ENCODE measurements at regions not wholly inside any gene's neighbourhood (a gene's known extent, or its start where the extent isn't known, plus 50 kb on each side); places are given as distances from the start of the nearest gene placed in this dataset.

DNA sequence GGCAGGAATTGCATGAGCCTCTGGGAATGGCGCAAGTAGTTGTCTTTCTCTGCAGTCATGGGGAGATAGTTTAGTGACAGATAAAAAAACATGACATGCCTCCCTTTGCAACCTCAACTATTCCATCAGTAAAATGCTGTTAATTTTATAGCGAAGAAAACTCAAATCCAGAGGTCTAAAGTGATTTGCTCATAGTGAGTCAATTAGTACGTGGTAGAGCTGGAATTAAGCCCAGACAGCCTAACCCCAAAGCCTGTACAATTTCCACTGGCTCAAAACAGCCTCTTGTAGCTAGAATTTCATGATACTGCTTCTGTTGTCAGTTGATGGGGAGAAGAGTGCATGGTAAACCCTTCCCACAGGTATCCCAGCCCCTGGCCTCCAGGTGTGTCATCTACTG lies 81.3 kb upstream of the TRPC5 start:
- TF ChIP-seq POLR2A (IDR thresholded peaks at IDR 0.05; ENCODE audit: low read depth) (no peak), EP300 (IDR thresholded peaks at IDR 0.05) (no peak)
- TF ChIP-seq, protein P1, sequence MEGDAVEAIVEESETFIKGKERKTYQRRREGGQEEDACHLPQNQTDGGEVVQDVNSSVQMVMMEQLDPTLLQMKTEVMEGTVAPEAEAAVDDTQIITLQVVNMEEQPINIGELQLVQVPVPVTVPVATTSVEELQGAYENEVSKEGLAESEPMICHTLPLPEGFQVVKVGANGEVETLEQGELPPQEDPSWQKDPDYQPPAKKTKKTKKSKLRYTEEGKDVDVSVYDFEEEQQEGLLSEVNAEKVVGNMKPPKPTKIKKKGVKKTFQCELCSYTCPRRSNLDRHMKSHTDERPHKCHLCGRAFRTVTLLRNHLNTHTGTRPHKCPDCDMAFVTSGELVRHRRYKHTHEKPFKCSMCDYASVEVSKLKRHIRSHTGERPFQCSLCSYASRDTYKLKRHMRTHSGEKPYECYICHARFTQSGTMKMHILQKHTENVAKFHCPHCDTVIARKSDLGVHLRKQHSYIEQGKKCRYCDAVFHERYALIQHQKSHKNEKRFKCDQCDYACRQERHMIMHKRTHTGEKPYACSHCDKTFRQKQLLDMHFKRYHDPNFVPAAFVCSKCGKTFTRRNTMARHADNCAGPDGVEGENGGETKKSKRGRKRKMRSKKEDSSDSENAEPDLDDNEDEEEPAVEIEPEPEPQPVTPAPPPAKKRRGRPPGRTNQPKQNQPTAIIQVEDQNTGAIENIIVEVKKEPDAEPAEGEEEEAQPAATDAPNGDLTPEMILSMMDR (IDR thresholded peaks at IDR 0.05) = no peak

All from esophagus muscularis mucosa (tissue), 4 donors.